ENCODE measurements at regions not wholly inside any gene's neighbourhood (a gene's known extent, or its start where the extent isn't known, plus 50 kb on each side); places are given as distances from the start of the nearest gene placed in this dataset.

DNA sequence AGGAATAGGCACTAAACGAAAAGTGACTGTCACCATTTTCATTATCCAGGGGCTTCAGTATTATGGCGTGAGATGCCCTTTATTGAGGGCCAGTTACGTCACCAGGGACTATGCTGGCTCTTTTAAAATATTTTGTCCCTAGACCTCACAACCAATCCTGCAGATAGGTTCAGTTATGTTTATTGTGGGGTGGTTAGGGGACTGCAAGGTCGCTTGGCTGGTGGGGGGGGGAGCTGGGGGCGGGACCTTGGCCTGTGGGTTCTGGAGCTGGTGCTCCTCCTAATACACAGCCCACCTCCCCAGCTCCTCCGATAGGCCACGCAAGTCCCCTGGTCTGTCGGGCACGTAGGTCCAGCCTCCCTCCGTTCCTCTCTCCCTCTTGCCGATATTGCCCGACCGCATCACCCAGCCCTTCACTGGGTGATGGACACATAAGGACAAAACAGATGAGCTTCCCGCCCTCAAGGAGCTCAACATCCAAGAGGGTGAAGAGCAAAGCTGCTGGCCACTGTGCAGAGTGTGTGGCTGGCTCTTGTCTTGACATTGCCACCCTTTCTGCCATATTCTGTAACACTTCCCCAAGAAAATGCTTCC, 271.8 kb downstream of the MATN1 start:
- TF ChIP-seq CTCF (IDR thresholded peaks at IDR 0.05; ENCODE audit: low read depth, low read length, missing control alignments): no peak
- H3K4me3 ChIP-seq (ENCODE audit: low read depth, low read length): no peak overlapping the region
- no peak for DNase-seq (ENCODE audit: low read depth)

DNA sequence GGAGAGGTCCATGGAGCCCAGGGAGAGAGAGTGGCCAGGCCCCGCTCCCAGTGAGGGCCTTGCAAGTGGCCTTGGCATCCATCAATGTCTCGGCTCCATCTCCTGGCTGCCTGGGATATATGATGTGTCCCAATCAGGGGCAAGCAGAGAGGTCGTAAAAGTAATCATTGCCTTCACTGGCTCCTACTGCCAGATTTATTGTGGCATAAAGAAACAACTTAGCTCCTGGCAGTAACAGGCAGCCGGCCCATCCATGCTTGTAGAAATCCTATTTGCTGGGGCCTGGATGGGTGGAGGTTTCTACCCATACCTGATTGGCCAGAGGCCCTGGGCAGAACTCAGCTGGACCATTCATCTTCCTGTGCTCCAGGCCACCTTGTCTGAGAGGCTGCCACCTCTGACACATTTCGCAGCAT, 272.6 kb downstream of the MATN1 start:
- H3K4me3 ChIP-seq (ENCODE audit: low read depth, low read length): no peak overlapping the region
- TF ChIP-seq CTCF (IDR thresholded peaks at IDR 0.05; ENCODE audit: low read depth, low read length, missing control alignments): no peak
- no peak for DNase-seq (ENCODE audit: low read depth)

- no peak for DNase-seq (ENCODE audit: low read depth)
- no peak for TF ChIP-seq CTCF (IDR thresholded peaks at IDR 0.05; ENCODE audit: low read depth, low read length, missing control alignments)
- no peak overlapping the region for H3K4me3 ChIP-seq (ENCODE audit: low read depth, low read length)
Measured at GRCh38 chr1:30450148-30450817, 273.1 kb downstream of the MATN1 start.

GRCh38 chr1:30449428-30450147, 273.8 kb downstream of the MATN1 start:
- no peak overlapping the region for H3K4me3 ChIP-seq (ENCODE audit: low read depth, low read length)
- no peak for DNase-seq (ENCODE audit: low read depth)
- TF ChIP-seq CTCF (IDR thresholded peaks at IDR 0.05; ENCODE audit: low read depth, low read length, missing control alignments): no peak

GRCh38 chr1:30449003-30449402, 274.4 kb downstream of the MATN1 start:
- no peak for DNase-seq (ENCODE audit: low read depth)
- no peak overlapping the region for H3K4me3 ChIP-seq (ENCODE audit: low read depth, low read length)
- no peak for TF ChIP-seq CTCF (IDR thresholded peaks at IDR 0.05; ENCODE audit: low read depth, low read length, missing control alignments)

- no peak overlapping the region for H3K4me3 ChIP-seq (ENCODE audit: low read depth, low read length)
- no peak for TF ChIP-seq CTCF (IDR thresholded peaks at IDR 0.05; ENCODE audit: low read depth, low read length, missing control alignments)
- no peak for DNase-seq (ENCODE audit: low read depth)
Measured at GRCh38 chr1:30447701-30448100, 275.7 kb downstream of the MATN1 start.
